NCI-H524 treated with DMSO at 0.1 percent for 48 hours (cell line): ENCODE measurements at regions not wholly inside any gene's neighbourhood (a gene's known extent, or its start where the extent isn't known, plus 50 kb on each side); places are given as distances from the start of the nearest gene placed in this dataset.

Experiments used
- DNase-seq: peaks from one replicate; lab custom pipeline; 2025; lab: John Stamatoyannopoulos, UW

DNA sequence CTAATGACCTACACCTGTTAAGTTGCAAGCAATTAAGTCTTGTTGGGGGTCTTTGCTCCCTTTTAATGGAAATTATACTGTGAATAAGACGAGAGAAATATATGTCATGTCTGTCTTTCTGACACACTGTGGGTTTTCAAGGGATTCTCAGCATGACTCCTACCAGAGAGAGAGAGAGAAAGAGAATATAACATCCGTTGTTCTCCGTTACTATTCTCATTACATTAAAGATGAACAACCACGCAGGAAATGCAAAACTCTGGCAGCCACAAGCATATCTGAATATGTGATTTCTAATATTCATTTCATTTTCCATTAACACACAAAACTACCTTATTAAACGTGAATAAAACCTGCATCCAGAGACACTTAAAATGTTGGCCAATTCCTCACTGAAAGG is 67.3 kb upstream of the EGLN3 start:
- no peak for DNase-seq

DNA sequence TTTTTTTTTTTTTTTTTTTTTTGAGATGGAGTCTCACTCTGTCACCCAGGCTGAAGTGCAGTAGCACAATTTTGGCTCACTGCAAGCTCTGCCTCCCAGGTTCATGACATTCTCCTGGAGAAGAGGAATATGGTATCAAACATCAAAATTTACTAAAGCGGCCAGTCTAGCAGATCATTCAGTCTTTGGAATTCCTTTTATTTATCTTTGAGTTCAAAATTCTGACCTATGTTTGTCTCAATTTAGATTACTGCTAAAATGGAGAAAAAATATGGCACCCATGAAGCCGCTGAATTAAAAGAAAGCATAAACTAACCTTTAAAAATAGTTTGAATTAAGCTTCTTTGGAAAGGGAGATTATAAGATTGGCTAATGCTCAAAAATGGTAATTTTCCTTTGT is 64.5 kb upstream of the EGLN3 start:
- DNase-seq, result no peak

DNA sequence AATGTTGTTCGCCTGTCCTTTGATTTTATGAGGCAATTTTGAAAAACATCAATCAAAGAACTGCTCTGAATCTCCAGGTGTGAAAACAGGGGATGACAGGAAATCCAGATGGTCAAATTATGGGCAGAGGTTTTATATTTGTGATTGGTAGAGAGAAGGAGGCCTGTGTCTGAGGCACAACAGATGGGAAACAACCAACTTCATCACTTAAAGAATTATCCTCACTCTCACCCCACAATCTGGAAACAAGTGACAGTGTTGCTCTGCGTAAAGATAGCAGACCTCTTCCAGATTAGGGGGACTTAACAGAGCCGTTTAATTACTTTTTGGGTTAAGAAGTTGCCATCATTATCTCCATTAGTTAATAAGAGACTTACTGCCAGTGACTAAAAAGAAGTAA is 64.1 kb upstream of the EGLN3 start:
- DNase-seq, result peak; percentile 99

DNA sequence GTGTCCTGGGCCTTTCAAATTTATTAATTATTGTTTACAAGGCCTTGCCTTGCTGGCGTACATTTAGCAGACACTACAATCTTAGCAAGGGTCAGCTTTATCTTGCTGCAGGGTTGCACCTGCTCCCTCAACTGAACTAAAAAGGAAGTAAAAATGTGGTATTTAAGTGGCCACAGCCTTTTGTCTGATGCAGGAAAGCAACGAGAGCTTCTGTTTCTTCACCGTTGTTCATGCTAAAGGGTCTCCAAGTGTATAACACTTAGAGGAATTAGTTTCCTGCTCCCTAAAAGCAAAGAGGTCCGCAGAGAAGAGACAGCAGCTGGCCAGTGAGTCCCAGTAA is 62.8 kb upstream of the EGLN3 start:
- DNase-seq, result peak; percentile 75

DNA sequence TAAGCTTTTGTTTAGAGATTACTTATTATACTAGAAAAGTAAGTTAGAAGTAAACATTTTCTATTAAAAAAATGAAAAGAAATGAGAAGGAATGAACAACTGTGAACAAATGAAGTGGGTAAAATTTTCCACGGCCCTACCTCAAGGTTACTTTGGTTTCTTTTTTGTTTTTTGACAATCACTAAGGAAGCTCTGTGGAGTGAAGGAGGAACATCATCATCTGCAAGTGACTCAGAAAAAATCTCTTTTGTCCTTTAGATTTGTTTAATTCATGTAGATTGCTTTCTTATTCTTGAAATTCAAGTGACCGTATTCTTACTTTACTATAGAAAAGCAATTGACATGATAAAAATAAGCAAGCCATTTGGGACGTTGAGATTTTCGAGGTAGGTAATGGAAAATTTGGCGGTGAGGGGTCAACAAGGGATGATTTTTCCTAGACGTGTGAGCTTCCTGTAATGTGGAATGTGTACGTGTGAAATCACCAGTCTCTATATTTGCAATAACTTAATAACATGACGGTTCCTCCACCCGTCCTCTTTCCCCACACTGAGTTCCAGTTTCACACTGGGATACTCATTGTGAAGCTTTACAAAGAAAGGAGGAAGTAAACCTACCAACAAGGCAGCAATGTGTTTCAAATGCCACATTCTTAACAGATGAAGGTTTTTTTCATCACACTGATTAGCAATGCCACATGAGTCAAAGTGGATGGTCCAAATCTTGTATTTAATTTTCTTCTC is 62.3 kb upstream of the EGLN3 start:
- no peak for DNase-seq

DNA sequence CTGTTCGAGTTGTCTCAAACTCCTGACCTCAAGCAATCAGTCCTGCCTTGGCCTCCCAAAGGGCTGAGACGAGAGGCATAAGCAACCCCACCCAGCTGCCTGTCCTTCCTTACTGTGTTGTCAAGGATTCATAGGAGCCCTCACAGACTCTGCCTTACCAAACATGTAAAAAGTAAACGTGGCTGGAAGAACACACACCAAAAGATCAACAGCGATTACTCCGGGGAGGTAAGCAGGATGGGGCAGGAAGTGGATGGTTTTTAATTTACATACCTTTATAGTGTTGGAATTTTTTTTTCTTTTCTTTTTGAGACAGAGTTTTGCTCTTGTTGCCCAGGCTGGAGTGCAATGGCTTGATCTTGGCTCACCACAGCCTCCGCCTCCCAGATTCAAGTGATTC is 61.5 kb upstream of the EGLN3 start:
- DNase-seq, result no peak

DNA sequence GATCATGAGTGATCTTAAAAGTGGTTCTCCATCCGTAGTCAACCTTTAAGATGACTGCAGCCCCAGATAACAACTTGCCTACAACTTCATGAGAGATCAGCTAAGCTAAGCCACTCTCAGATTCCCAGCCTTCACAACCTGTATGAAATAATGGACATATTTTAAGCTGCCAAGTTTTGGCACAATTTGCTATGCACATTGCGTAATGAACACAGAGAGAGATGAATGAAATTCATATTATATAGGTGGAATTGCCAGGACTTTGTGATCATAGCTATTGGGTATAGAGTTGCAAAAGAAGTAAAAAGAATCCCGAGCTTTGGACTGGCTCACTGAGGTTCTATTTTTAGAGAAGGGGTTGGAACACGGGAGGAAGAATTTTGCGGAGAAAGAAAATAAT is 59.1 kb upstream of the EGLN3 start:
- DNase-seq, result no peak

DNA sequence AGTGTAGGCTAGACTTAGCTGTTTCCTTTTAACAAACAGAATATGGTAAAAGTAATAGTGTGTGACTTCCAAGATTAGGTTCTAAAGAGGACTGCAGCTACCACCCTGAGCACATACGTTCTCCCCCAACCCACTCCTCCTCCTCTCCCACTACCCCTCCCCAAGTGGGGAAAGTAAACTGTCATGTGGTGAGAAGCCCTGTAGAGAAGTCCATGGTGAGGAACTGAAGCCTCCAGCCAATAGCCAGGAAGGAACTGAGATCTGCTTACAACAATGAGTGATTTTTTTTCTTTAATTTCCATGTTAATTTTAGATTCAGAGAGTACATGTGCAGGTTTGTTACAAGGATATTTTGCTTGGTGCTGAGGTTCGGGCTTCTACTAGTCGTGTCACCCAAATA is 57.0 kb upstream of the EGLN3 start:
- no peak for DNase-seq

DNA sequence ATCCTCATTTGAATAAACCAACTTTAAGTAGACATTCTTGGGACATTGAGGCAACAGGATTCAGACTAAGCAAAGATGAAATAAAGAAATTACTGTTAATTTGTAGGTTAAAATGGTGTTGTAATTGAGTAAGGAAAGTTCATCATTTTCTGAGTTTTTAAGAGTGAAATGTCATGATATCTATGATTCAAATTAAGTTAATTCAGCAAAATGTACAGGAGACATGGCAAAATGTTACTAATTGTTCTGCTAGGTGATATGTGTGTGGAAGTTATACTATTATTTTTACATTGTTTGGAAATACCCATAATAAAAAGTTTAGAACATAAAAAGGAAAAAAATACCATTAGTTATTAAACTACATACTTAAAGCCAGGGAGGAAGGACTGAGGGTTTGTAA is 55.0 kb upstream of the EGLN3 start:
- no peak for DNase-seq

DNA sequence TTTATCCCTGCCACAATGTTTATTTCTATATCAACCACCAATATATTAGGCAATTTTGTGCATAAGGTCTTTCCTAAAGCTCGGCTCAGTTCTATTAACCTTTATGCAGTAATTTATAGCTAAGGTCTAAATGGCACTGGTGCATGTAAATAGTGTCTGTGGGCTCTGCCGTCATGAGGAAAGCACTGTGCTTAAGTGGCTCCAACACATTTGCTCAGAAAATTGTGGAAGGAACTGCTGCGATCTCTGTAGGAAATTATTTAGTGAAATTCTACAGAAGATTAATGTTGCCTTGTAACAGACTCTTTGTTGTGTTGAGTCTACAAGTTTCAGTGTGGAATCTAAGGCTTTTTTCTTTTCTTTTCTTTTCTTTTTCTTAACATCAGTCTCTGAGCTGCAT is 54.0 kb upstream of the EGLN3 start:
- no peak for DNase-seq

DNA sequence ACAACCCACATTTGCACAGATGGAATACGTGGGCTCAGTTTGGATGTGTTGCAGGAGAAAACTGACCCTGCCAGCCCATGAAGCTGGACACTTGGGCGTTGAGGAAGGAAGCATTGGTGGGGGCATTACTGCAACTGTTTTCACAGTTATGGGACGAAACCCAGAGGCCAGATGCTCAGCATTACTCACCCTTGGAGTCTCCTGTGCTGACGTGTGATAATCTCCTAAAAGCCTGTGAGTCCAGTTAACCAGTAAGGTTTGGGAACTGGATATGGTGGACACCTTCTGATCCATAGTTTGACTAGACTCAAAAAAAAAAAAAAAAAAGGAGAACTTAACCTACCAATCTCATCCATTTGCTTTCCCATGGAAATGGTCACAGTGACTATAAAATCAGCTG is 52.8 kb upstream of the EGLN3 start:
- no peak for DNase-seq

DNA sequence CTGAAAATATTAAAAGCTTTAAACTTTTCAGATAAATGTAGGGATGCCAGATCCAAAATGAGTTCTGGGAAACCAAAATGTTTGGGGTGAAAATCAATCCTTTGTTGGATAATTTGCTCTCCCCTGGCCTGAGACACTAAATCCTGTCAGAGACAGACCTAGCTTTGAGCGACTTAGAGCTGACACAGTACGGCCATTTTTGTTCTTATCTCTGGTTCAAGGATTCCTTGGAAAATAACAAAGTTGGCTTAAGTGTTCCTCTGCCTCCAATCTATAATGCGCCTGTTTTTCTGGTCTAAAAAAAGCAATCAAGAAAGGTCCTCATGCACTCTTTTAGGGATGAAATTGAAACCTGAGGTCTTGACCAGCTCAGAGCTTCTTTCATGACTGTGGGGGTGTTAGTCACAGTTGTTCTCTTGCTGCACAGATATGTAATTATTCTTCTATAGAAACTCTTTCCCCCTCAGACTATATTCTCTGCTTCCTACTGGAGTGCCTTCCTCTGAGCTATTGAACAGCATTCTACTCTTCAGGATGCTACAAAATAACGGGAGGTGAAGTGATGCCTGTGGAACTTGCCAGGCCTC is 52.3 kb upstream of the EGLN3 start:
- no peak for DNase-seq
